RPMI8226 (cell line): ENCODE measurements at regions not wholly inside any gene's neighbourhood (a gene's known extent, or its start where the extent isn't known, plus 50 kb on each side); places are given as distances from the start of the nearest gene placed in this dataset.

Source experiments
- DNase-seq: peaks from one replicate; pipeline ENCODE4 v3.0.0-alpha.2; 2015

GRCh38 chr22:49216579-49216978 lies 611.1 kb downstream of the BRD1 start:
- DNase-seq, result no peak

- no peak for DNase-seq
These were observed 611.8 kb downstream of the BRD1 start for GRCh38 chr22:49215840-49216239.

DNA sequence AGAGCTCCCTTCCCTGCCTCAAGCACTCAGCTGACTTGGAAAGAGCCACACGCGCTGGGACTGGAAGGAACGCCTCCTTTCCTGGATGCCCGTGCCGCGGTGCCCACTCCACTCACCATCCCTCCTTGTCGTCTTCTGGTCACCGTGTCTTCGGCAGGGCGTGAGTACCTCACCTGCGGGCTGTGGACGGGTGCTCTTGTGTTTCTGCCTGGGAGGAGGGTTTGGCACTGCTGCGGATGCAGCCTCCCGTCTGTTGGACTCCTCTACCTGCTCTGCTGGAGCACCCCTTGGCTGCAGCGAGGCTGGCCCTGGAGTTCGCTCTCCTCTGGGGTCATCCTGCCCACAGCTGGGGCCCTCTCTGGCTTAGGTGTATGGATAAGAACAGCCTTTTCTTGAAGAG lies 612.7 kb downstream of the BRD1 start:
- DNase-seq, result no peak

- DNase-seq, result no peak
These were observed 613.8 kb downstream of the BRD1 start for GRCh38 chr22:49213731-49214352.

GRCh38 chr22:49212466-49212865 lies 615.2 kb downstream of the BRD1 start:
- DNase-seq, result no peak

- DNase-seq, result no peak
These were observed 615.7 kb downstream of the BRD1 start for GRCh38 chr22:49212002-49212401.

DNA sequence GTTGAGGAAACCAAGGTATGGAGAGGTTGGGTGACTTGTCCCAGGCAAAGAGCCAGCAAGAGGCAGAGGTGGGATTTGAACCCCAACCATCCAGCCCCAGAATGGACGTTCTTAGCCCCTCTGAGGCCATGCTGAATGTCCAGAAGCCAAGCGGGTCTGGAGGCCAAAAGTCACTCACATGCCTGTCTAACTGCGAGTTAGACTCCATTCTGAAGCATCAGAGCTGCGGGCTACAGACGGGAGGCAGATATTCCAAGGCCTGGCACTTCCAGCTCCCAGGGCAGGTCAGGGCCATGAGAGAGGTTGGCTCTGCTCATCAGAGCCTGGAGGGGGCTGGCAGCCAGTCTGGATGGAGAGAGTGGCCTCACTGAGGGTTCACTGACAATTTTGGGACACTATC lies 616.5 kb downstream of the BRD1 start:
- DNase-seq, result no peak

DNA sequence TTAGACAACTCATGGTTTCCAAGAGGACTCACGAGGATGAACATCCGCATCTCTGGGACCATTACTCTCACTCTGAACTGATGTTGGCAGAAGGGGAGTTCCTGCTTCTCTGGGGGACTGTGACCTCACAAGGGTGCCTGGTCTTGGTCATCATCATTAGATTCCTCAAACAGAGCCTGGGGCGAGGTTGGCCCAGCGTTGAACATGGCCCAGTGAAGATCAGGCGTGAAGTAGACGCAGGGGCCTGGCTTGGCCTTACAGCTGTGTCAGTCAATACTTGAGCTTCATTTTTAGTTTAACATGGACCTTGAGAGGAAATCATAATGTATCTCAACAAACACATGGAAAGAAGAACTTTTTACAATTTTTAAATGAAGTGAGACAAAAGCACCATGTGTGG lies 617.1 kb downstream of the BRD1 start:
- DNase-seq, result no peak

DNA sequence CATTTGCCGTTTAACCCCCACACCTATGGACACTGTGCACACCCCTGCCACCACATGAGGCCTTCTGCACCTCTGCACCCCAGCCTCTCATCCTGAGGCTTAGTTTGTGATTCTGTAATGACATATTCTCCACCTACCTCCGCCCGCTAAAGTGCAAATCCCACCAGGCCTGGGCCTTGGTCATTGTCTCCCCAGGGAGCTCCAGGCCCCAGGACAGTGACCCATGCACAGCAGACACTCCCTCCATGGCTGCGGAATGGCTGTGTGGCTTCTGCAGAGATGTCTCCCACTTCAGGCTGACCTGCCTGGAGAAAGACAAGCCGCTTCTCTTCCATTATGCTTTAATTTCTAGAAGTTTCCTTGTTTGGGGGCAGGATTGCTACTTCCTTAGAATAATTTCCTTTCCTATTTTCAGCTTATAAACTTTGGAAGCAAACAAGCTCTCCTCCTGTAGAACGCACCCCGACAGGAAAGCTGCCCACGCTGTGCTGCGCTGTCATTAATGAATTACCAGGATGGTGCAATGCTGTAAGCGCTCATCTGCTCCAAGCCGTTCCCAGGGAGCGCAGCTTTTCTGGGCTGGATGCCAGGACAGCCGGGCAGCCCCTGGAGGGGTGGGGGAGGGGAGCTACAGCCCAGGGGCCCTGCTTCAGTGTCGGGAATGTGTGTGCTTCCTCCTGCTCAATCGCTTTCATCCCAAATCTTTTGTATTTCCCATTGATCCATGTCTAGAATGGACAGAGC lies 618.0 kb downstream of the BRD1 start:
- no peak for DNase-seq

DNA sequence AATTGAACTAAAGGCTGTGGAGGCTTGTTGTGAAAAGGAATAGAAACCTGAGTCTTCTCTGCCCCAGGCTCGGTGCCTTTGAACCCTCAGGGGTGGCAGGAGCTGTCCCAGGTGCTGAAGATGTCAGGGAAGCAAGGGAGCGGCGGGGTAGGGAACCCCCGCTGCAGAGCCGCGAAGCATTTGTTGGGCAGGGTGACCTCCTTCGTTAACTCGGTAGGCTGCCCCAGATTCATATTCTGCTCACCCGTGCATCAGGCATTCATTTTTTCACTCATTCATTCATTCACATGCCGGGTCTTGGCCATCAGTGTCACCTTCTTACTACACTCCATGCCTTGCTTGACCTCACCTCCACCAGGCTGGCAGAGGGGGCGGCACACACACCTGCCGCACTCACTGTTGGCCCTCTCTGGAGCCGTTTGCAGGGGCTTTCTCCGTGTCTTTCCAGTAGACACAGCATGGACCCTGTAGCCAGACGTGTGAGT lies 618.9 kb downstream of the BRD1 start:
- peak; percentile 63 for DNase-seq

DNA sequence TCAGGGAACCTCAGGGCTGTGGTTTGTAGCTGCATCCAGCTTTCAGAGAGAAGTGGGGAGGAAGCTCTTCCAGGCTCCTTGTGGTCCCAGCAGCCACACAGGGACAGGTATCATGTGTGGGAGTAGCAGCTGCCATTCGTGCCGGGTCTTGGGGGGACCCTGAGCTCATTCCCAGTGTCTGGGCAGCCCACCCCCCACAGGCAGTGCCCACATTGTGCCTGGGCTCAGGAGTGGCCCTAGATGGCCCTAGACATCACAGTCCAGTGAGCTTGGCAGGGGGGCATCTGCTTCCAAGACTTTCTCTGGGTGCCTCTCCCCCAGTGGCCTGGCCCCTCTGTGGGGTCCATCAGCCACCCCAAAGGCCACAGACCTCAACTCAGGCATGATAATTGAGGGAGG lies 619.7 kb downstream of the BRD1 start:
- no peak for DNase-seq

- no peak for DNase-seq
These were observed 620.4 kb downstream of the BRD1 start for GRCh38 chr22:49207008-49208003.

DNA sequence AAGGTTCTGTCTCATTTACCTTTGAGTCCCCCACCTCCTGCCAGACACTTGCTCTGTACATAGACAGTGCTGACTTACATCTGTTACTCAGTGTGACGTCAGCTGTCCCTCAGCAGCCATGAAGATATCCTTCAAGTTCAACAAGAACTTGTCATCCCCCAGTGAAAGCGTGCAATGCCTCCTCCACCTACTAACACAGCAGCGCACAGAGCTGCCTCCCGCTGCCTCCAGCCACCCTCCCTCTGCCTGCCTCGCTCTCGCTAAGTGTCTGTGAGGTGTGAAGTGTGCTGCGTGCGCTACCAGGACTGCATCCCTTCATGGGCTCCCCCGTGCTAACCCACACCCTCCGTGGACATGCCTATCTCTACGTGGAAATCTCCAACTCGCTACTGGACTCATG lies 621.4 kb downstream of the BRD1 start:
- DNase-seq, result no peak

DNA sequence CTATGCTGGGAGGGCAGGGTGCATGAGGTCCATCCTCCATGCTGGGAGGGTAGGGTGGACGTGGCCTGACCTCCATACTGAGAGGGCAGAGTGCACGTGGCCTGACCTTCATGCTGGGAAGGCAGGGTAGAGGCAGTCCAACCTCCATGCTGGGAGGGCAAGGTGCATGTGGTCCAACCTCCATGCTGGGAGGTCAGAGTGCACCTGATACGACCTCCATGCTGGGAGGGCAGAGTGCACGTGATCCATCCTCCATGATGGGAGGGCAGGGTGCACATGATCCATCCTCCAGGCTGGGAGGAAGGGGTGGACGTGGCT lies 622.2 kb downstream of the BRD1 start:
- DNase-seq, result no peak

GRCh38 chr22:49204599-49205482 lies 622.8 kb downstream of the BRD1 start:
- no peak for DNase-seq

GRCh38 chr22:49203859-49204598 lies 623.6 kb downstream of the BRD1 start:
- no peak for DNase-seq

DNA sequence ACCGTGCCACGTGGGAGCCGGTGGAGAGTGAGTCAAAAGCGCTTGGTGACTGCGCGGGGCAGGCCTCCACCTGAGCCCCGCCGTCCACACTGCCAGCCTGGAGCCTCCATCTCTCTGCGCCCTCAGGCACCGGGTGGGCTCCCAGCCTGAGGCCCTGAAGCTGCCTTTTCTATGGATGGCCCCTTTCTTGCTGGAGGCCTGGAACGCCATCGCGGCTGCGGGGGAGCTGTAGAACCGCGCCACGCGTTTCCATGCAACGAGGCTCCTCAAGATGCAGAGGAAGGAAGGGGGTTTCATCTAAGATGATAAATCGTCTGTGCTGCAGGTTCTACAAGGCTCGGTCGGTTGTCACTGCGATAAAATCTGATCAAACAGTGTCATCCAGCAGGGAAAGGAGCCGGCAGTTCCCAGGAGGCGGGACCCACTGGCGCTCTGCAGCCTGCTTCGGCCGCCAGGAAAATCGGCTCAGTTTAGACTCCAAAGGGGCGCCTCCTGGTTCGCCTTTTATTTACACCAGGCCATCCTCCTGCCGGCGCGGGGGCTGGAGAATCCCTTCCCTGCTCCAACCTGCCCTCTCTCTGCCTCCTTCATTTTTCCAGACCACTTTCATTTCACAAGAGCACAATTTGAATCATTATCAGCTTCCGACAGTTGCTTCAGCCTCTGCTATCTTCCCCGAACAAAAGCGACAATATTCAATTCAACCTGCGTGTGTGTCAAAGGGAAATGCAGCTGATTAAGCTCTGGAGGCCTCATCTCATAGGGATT lies 624.4 kb downstream of the BRD1 start:
- no peak for DNase-seq

DNA sequence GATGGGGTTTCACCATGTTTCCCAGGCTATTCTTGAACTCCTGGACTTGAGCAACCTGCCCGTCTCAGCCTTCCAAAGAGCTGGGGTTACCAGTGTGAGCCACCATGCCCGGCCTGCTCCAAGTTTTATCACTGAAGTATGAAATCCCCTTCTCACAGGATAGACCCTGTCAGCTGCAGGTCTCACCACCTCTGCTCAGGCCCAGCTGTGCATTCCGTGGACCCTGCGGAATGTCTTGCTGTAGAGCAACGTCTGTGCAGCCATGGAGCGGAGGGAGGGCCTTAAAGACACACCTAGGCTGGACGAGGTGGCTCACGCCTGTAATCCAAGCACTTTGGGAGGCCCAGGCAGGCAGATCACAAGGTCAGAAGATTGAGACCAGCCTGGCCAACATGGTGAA lies 625.4 kb downstream of the BRD1 start:
- DNase-seq, result no peak

DNA sequence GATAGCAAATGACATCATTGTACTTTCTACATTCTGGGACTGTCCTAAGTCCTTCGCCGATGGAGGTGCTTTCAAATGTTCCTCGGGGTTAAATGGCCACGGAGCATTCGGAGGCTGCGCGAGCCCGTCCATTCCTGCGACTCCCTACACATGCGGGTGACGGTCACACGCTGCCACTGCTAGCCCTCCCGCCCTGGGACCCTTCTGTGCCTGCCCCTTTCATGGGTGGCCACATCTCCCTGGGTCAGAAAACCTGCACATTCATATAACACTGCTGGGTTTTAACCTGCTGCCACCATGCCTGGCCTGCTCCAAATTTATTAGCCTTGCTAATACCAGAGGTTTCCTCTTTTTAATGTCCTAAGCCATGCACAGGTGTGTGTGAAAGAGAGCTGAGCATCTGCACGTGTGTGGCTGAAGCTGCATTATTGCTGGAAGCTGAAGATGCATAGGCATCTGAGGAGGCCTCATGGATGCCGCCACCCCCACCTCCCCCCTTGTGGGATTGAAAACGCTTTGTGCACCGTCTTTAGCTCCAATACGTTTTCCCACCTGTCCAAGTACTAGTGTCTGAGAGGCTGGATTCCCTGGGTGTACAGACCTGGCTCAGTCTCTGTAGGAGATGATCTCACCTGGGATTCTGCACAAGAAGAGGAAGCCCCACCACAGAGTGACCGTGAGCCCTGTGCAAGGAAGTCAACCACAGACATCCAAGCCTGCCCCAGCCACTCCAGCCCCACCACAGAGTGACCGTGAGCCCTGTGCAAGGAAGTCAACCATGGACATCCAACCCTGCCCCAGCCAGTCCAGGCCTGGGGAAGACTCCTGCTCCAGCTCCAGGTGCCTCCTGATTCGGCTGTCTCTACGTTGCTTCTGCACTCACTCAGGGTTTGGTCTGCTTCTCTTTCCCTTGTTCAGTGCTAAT lies 626.4 kb downstream of the BRD1 start:
- DNase-seq, result no peak

GRCh38 chr22:49199224-49199623 lies 628.4 kb downstream of the BRD1 start:
- DNase-seq, result no peak
